Cardiac fibroblast (primary cell): ENCODE measurements at regions not wholly inside any gene's neighbourhood (a gene's known extent, or its start where the extent isn't known, plus 50 kb on each side); places are given as distances from the start of the nearest gene placed in this dataset.

ENCODE experiments used
- DNase-seq, 2 donors: peaks; one replicate each; pipeline versions ENCODE4 v3.0.0 to v3.0.0-alpha.2; 2010; ENCODE audit warnings: low read depth in 2 of 2
- H3K4me3 ChIP-seq, 2 donors: replicated peaks in 1 of 2; 1 replicate in 1 of 2; 2 replicates in 1 of 2; pipeline ENCODE4 v1.5.1; 2011; ENCODE audit warnings: low read depth in 2 of 2, low read length in 2 of 2, mild to moderate bottlenecking in 2 of 2, moderate library complexity in 1 of 2
- TF ChIP-seq, protein P1 (sequence below): IDR thresholded peaks from one replicate; pipeline ENCODE4 v1.5.1; 2011; ENCODE audit warnings: low read depth, mild to moderate bottlenecking, low read length, inconsistent platforms

DNA sequence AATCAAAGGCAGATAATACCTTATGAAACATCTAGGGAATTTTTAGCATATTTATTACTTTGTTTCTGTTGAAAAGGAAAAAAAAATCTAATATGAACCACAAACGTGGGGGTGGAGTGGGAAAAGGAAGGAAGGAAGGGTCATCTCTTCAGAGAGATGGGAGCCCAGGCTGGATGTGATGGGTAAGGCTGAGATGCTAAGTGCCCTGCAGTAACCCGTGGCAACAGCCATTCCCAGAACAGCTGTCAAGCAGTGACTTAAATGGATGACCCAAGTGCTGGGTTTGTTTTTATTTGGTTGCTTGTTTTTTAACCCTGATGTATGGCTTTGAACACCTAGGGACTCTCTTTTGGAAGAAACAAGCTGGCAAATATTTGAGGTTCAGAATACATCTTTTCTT lies 50.7 kb upstream of the KLF7 start:
- DNase-seq = no peak
- TF ChIP-seq, protein P1, sequence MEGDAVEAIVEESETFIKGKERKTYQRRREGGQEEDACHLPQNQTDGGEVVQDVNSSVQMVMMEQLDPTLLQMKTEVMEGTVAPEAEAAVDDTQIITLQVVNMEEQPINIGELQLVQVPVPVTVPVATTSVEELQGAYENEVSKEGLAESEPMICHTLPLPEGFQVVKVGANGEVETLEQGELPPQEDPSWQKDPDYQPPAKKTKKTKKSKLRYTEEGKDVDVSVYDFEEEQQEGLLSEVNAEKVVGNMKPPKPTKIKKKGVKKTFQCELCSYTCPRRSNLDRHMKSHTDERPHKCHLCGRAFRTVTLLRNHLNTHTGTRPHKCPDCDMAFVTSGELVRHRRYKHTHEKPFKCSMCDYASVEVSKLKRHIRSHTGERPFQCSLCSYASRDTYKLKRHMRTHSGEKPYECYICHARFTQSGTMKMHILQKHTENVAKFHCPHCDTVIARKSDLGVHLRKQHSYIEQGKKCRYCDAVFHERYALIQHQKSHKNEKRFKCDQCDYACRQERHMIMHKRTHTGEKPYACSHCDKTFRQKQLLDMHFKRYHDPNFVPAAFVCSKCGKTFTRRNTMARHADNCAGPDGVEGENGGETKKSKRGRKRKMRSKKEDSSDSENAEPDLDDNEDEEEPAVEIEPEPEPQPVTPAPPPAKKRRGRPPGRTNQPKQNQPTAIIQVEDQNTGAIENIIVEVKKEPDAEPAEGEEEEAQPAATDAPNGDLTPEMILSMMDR = no peak
- no peak overlapping the region for H3K4me3 ChIP-seq

DNA sequence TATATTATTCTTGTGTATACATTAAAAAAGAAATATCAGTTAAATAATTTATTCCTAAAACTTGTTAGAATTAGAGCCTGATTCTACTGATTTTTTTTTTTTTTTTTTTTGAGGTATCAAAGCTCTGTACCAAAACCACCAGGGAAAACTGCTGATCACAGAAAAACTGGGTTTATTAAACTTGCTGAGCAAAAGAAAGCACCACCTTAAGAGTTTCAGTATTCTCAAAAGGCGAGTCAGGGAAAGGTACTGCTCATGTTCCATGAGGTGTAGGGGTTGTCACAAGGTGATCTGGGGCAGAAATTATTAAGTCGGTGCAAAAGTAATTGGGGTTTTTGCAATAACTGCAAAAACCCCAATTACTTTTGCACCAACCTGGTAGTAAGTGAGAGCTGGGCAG lies 51.7 kb upstream of the KLF7 start:
- DNase-seq = no peak
- H3K4me3 ChIP-seq = no peak overlapping the region
- TF ChIP-seq, protein P1 = no peak

DNA sequence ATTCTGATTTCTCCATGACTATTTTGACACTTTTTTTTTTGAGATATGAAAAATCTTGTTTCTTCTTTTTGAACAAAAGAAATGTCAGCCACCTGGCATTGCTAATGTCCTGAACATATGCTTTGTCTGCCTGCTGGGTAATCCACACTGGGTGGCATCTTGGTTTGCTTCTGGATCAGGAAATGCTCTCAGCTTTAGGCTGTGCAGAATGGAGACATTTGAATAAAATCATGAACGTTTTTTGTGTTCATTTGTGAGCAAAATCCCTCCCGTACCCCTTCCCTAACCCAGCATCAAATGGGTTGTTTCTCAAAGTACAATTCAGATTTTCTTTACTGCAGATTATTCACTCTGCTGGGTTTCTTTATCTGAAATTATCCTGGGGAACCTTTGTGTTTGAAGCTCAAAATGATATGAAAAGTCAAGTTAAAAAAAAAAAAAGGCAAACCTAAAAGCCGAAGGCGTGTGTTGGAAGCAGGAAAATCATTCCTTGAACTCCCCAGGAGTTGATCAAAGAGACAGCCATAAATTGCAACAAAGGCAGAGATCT lies 53.4 kb upstream of the KLF7 start:
- no peak overlapping the region for H3K4me3 ChIP-seq
- TF ChIP-seq, protein P1 = no peak
- no peak for DNase-seq

DNA sequence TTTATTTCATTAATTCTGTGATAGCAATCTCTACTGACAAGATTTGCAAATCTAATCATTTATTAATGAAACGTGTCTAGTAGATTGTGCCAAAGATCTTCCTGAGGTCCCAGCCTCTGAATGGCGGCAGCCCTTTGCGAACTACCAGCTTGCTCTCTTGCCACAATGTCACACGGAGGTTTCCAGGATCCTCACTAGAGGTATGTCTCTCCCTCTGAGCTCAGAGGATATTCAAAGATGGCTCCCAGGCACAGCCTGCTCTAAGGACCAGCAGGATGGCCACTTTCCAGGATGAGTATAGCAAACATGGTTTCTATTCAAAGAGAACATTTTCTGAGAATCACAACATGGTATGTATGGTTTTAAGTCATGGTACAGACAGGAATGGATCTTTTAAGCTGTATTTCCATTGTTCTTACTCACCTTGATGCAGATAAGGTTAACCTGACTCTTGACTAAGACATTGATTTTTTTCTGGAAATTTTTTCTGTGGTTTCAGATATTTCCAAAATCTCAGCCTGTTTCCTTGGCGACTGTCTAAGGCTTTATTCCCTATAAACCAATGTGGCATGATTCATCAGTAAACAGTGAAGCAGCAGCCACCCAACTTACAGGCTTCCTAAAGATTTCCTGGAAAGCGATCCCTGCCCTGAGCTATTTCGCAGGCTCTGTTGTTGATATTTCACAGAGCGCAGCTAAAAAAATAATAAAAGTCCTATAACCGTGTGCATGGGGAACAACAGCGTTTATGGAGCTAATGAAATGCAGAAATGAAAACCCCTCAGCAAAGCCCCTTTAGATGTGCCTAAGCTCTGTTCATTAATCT lies 54.1 kb upstream of the KLF7 start:
- TF ChIP-seq, protein P1 = no peak
- peak; percentile 56 to 67 for DNase-seq
- H3K4me3 ChIP-seq = no peak overlapping the region

DNA sequence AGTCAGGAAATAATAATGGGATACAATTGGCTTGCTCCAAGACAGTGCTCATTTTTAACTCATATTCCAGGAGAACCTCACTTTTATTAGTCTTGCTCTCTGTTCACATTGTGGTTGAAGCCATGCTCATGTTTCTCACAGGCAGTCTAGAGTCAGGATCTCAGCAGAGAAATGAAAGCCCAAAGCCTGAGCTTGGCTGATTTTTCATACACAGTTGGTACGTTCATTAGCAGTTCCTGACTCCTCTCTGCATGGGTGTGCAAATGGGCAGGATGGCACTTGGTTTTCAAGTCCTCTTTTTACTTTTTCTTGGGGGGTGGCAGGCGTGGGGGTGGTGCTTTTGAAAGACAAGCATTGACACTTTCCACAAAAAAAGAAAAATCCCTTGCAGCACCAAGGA lies 56.0 kb upstream of the KLF7 start:
- DNase-seq = no peak
- TF ChIP-seq, protein P1 = no peak
- no peak overlapping the region for H3K4me3 ChIP-seq

DNA sequence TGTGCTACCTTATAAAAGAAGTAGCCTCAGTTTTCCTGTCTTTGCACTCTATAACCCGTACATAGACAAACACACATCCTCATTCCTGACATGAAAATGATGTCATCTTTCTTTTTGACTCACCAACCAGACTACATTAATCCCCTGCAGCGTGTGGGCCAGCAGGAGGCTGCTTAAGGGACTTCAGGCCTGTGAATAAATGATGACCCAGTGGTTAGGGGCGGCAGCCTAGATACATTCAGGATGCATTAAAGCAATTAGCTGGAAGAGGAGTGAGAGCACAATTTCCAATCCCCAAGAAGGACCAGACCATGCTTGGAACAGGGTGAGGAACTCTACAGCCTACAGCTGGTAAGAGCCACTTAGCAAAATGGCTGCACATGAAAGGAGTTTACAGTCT lies 57.3 kb upstream of the KLF7 start:
- no peak overlapping the region for H3K4me3 ChIP-seq
- TF ChIP-seq, protein P1 = peak; percentile 23
- DNase-seq = peak in 1 of 2 donors; percentile 78

DNA sequence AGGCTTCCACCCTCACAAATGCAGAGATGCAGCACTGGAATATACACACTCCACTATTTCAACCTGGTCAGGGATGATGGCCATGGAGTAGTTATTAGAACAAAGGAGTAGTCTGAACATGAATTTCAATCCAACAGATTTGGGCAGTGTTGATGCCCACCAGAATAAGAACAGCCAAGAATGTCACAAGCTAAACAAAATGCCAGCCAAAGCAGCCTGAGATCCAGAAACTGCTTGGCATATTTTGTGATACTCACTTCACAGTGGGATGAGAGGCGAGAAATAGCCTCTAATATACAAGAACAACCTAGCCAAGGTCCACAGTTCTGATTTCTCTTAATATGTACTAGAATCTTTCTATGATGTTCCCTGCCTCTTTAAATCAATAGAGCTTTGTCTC lies 58.6 kb upstream of the KLF7 start:
- no peak overlapping the region for H3K4me3 ChIP-seq
- DNase-seq = no peak
- TF ChIP-seq, protein P1 = no peak
